Neural crest cell (in vitro differentiated cells): ENCODE measurements at regions not wholly inside any gene's neighbourhood (a gene's known extent, or its start where the extent isn't known, plus 50 kb on each side); places are given as distances from the start of the nearest gene placed in this dataset.

Source experiments
- DNase-seq: peaks from one replicate; pipeline ENCODE4 v3.0.0; 2021; ENCODE audit warnings: low read depth, mixed read lengths, low spot score
- H3K27ac Mint-ChIP-seq: one replicate; pipeline ENCODE4 v1.8.0; 2021; ENCODE audit warnings: mild to moderate bottlenecking, mixed read lengths; ENCODE audit not compliant: unreplicated experiment
- H3K27me3 Mint-ChIP-seq: 2 replicates; pipeline ENCODE4 v1.8.0; 2021; ENCODE audit warnings: low read depth, mild to moderate bottlenecking, mixed read lengths
- H3K36me3 Mint-ChIP-seq: 2 replicates; pipeline ENCODE4 v1.8.0; 2021; ENCODE audit warnings: low read depth, mild to moderate bottlenecking, mixed read lengths
- H3K4me1 Mint-ChIP-seq: 2 replicates; pipeline ENCODE4 v1.8.0; 2021; ENCODE audit warnings: mixed read lengths
- H3K4me3 Mint-ChIP-seq: one replicate; pipeline ENCODE4 v1.8.0; 2021; ENCODE audit warnings: mild to moderate bottlenecking, mixed read lengths
- H3K9me3 Mint-ChIP-seq: 2 replicates; pipeline ENCODE4 v1.8.0; 2021; ENCODE audit warnings: mixed read lengths
- CTCF ChIP-seq: fragments of 200-600 bp; sonication (generic); conservative IDR thresholded peaks from 2 replicates; pipeline ENCODE4 v1.5.0; 2021; ENCODE audit warnings: antibody characterized with exemption, mild to moderate bottlenecking

DNA sequence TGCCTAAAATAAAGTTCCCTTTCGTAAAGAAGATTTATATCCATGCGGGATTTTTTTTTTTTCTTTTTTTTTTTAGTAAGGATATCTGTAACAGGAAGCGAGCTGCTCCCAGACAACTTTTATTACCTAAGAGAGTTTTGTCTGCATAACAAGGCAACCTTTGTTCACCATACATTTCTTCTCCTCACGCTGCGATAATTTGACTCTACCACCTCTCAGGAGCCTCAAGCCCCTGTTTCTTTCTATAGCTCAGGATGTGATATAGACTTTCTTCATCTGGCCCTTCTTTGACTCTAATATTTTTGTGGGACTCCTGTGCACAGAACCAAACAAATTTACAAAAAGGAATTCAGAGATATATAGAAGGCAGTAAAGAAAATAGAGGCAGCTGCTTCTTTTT, 1053.7 kb upstream of the SPRY2 start:
- H3K4me1 Mint-ChIP-seq, result peaks cover 24% of the 10 kb centered on the region
- H3K9me3 Mint-ChIP-seq, result peaks cover 5% of the 10 kb centered on the region
- peak overlapping the region; percentile 13 for H3K4me3 Mint-ChIP-seq
- no peaks in the 10 kb centered on the region for H3K36me3 Mint-ChIP-seq
- no peak for TF ChIP-seq CTCF
- H3K27ac Mint-ChIP-seq, result no peak overlapping the region
- H3K27me3 Mint-ChIP-seq, result no peaks in the 10 kb centered on the region
- no peak for DNase-seq

GRCh38 chr13:81393721-81394120, 1052.8 kb upstream of the SPRY2 start:
- Mint-ChIP-seq H3K27me3 (no peaks in the 10 kb centered on the region), H3K4me1 (peaks cover 24% of the 10 kb centered on the region), H3K4me3 (no peak overlapping the region), H3K9me3 (peaks cover 5% of the 10 kb centered on the region), H3K27ac (no peak overlapping the region), H3K36me3 (no peaks in the 10 kb centered on the region)
- TF ChIP-seq CTCF, result no peak
- no peak for DNase-seq

- Mint-ChIP-seq H3K36me3 (no peaks in the 10 kb centered on the region), H3K27ac (no peak overlapping the region), H3K9me3 (peaks cover 9% of the 10 kb centered on the region), H3K4me3 (no peak overlapping the region), H3K4me1 (peaks cover 24% of the 10 kb centered on the region), H3K27me3 (no peaks in the 10 kb centered on the region)
- no peak for TF ChIP-seq CTCF
- no peak for DNase-seq
Measured at GRCh38 chr13:81393110-81393509, 1052.2 kb upstream of the SPRY2 start.

DNA sequence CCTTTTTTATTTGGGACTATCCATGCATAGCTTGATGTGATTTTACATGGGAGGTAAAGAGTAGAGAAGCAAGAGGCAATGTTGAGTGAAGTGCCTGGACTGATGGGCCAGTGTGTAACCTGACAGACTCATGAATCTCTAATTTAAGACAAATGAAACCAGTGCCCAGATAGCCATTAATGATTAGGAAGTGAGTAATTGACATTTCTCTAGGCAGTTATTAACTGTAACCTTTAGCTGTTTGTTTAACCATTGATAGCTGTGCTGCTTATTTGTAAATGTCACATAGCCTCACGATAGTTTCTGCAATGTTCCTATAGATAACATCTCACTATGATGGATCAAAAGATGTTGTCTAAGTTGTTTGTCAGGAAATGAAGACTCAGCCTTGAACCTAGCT, 1047.5 kb upstream of the SPRY2 start:
- Mint-ChIP-seq H3K27ac (no peak overlapping the region), H3K4me1 (peaks cover 3% of the 10 kb centered on the region), H3K36me3 (no peaks in the 10 kb centered on the region), H3K4me3 (no peak overlapping the region), H3K9me3 (peaks cover 9% of the 10 kb centered on the region), H3K27me3 (no peaks in the 10 kb centered on the region)
- no peak for DNase-seq
- TF ChIP-seq CTCF, result no peak

GRCh38 chr13:81383444-81383843, 1042.5 kb upstream of the SPRY2 start:
- no peak for TF ChIP-seq CTCF
- Mint-ChIP-seq H3K27ac (no peak overlapping the region), H3K4me3 (no peak overlapping the region), H3K4me1 (peaks cover 4% of the 10 kb centered on the region), H3K36me3 (no peaks in the 10 kb centered on the region), H3K27me3 (no peaks in the 10 kb centered on the region), H3K9me3 (peaks cover 2% of the 10 kb centered on the region)
- DNase-seq, result no peak

DNA sequence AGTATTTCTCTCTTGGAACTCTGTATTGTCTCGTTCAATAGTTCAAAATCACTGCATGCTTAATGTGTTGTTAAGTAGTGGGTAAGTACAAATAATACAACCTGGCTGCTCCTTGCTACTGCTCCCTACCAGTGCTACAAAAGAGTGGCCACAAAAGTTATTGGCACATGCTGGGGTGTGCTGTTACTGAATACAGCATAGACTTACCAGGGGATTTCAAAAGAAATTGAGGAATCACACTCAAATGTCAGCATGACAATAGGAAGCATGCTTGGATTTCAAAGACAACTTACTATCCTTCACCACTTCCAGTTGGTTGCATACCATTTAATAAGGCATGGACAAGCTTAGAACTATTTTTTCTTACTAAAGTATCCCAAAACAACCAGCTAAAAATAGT, 1041.3 kb upstream of the SPRY2 start:
- H3K27ac Mint-ChIP-seq, result no peak overlapping the region
- H3K9me3 Mint-ChIP-seq, result no peaks in the 10 kb centered on the region
- no peak overlapping the region for H3K4me3 Mint-ChIP-seq
- no peaks in the 10 kb centered on the region for H3K36me3 Mint-ChIP-seq
- peaks cover 4% of the 10 kb centered on the region for H3K4me1 Mint-ChIP-seq
- H3K27me3 Mint-ChIP-seq, result no peaks in the 10 kb centered on the region
- TF ChIP-seq CTCF, result no peak
- no peak for DNase-seq
